PFSK-1 (cell line): ENCODE measurements at regions not wholly inside any gene's neighbourhood (a gene's known extent, or its start where the extent isn't known, plus 50 kb on each side); places are given as distances from the start of the nearest gene placed in this dataset.

Experiments used
- FOXP2 ChIP-seq: optimal IDR thresholded peaks from 2 replicates; pipeline ENCODE3; 2011; ENCODE audit warnings: borderline replicate concordance, control low read depth, inconsistent platforms; ENCODE audit not compliant: insufficient read depth; ENCODE audit errors: extremely low read length, extremely low read depth
- POLR2AphosphoS5 ChIP-seq: IDR thresholded peaks from 2 replicates; pipeline ENCODE4 v1.6.1; 2012; ENCODE audit warnings: low read depth, mild to moderate bottlenecking, control low read depth, low read length, moderate library complexity
- REST ChIP-seq, 2 experiments: IDR thresholded peaks; 2 replicates each; pipeline versions ENCODE4 v1.6.1 to v1.8.0; 2011 to 2012; ENCODE audit warnings: low read depth in 2 of 2, low read length in 2 of 2, control low read depth in 1 of 2, inconsistent platforms in 1 of 2, mild to moderate bottlenecking in 1 of 2, moderate library complexity in 1 of 2; ENCODE audit not compliant: insufficient read depth in 1 of 2
- SIN3A ChIP-seq: IDR thresholded peaks from 2 replicates; pipeline ENCODE4 v1.6.1; 2012; ENCODE audit warnings: mild to moderate bottlenecking, low read length, moderate library complexity, borderline replicate concordance; ENCODE audit not compliant: insufficient read depth
- TAF1 ChIP-seq: IDR thresholded peaks from 2 replicates; pipeline ENCODE4 v1.6.1; 2012; ENCODE audit warnings: low read length, control low read depth, borderline replicate concordance; ENCODE audit not compliant: insufficient read depth

- no peak for TF ChIP-seq REST (IDR thresholded peaks at IDR 0.05; ENCODE audit: insufficient read depth in 1 of 2, low read depth in 2 of 2, low read length in 2 of 2)
- no peak for TF ChIP-seq POLR2AphosphoS5
- no peak for TF ChIP-seq FOXP2
- no peak for TF ChIP-seq SIN3A
- no peak for TF ChIP-seq TAF1
These were observed 510.0 kb downstream of the ACTL7B start for GRCh38 chr9:108345826-108346225.

GRCh38 chr9:108339251-108339650, 516.5 kb downstream of the ACTL7B start:
- TF ChIP-seq SIN3A (no peak), REST (IDR thresholded peaks at IDR 0.05; ENCODE audit: insufficient read depth in 1 of 2, low read depth in 2 of 2, low read length in 2 of 2) (no peak), FOXP2 (no peak), POLR2AphosphoS5 (no peak), TAF1 (no peak)

- TF ChIP-seq SIN3A (no peak), TAF1 (no peak), POLR2AphosphoS5 (no peak), FOXP2 (no peak), REST (IDR thresholded peaks at IDR 0.05; ENCODE audit: insufficient read depth in 1 of 2, low read depth in 2 of 2, low read length in 2 of 2) (no peak)
These were observed 519.2 kb downstream of the ACTL7B start for GRCh38 chr9:108336575-108336974.

- no peak for TF ChIP-seq REST (IDR thresholded peaks at IDR 0.05; ENCODE audit: insufficient read depth in 1 of 2, low read depth in 2 of 2, low read length in 2 of 2)
- no peak for TF ChIP-seq SIN3A
- no peak for TF ChIP-seq FOXP2
- TF ChIP-seq POLR2AphosphoS5: no peak
- TF ChIP-seq TAF1: no peak
These were observed 522.2 kb downstream of the ACTL7B start for GRCh38 chr9:108333530-108333983.

GRCh38 chr9:108331596-108331995, 524.2 kb downstream of the ACTL7B start:
- no peak for TF ChIP-seq POLR2AphosphoS5
- no peak for TF ChIP-seq SIN3A
- no peak for TF ChIP-seq REST (IDR thresholded peaks at IDR 0.05; ENCODE audit: insufficient read depth in 1 of 2, low read depth in 2 of 2, low read length in 2 of 2)
- TF ChIP-seq FOXP2: no peak
- TF ChIP-seq TAF1: no peak
